Neuronal stem cell (in vitro differentiated cells): ENCODE measurements at regions not wholly inside any gene's neighbourhood (a gene's known extent, or its start where the extent isn't known, plus 50 kb on each side); places are given as distances from the start of the nearest gene placed in this dataset.

Experiments used
- DNase-seq: peaks from one replicate; pipeline ENCODE4 v3.0.0-alpha.2; 2013; ENCODE audit warnings: low spot score
- H2AFZ ChIP-seq: one replicate; pipeline ENCODE4 v1.6.1; 2013; ENCODE audit warnings: mild to moderate bottlenecking, low read length, inconsistent platforms
- H2AK5ac ChIP-seq: 2 replicates; pipeline ENCODE4 v1.6.1; 2013; ENCODE audit warnings: low read depth, mild to moderate bottlenecking, inconsistent platforms, low read length, moderate library complexity, mixed read lengths
- H2BK120ac ChIP-seq: 2 replicates; pipeline ENCODE4 v1.6.1; 2013; ENCODE audit warnings: low read depth, mild to moderate bottlenecking, inconsistent platforms, low read length, moderate library complexity, mixed read lengths
- H2BK12ac ChIP-seq: one replicate; pipeline ENCODE4 v1.6.1; 2013; ENCODE audit warnings: low read length, inconsistent platforms
- H2BK15ac ChIP-seq: 2 replicates; pipeline ENCODE4 v1.6.1; 2013; ENCODE audit warnings: mild to moderate bottlenecking, low read length, inconsistent platforms, mixed read lengths
- H2BK5ac ChIP-seq: one replicate; pipeline ENCODE4 v1.6.1; 2013; ENCODE audit warnings: inconsistent platforms, mild to moderate bottlenecking, low read length, moderate library complexity
- H3K14ac ChIP-seq: one replicate; pipeline ENCODE4 v1.6.1; 2013; ENCODE audit warnings: low read length, inconsistent platforms
- H3K18ac ChIP-seq: 2 replicates; pipeline ENCODE4 v1.6.1; 2013; ENCODE audit warnings: low read length, inconsistent platforms
- H3K23ac ChIP-seq: 2 replicates; pipeline ENCODE4 v1.6.1; 2013; ENCODE audit warnings: low read depth, mild to moderate bottlenecking, mixed read lengths, low read length, inconsistent platforms; ENCODE audit not compliant: poor library complexity
- H3K27ac ChIP-seq: replicated peaks from 3 replicates; pipeline ENCODE4 v1.5.1; 2013; ENCODE audit warnings: low read length, inconsistent platforms
- H3K27me3 ChIP-seq, 3 experiments: 2 replicates each; pipeline ENCODE4 v1.6.1; 2013; ENCODE audit warnings: low read length in 3 of 3, mild to moderate bottlenecking in 2 of 3, inconsistent platforms in 1 of 3, low read depth in 1 of 3, mixed read lengths in 1 of 3, moderate library complexity in 1 of 3; ENCODE audit not compliant: control insufficient read depth in 3 of 3, insufficient read depth in 3 of 3
- H3K36me3 ChIP-seq, 2 donors: replicated peaks in 1 of 2; 2 replicates each; pipeline ENCODE4 v1.6.1; 2013; ENCODE audit warnings: low read length in 2 of 2; ENCODE audit not compliant: control insufficient read depth in 2 of 2, insufficient read depth in 2 of 2
- H3K4ac ChIP-seq: 2 replicates; pipeline ENCODE4 v1.6.1; 2013; ENCODE audit warnings: inconsistent platforms, mild to moderate bottlenecking, low read length, moderate library complexity
- H3K4me1 ChIP-seq, 2 donors: 1 replicate in 1 of 2; 2 replicates in 1 of 2; pipeline ENCODE4 v1.6.1; 2013; ENCODE audit warnings: low read length in 2 of 2, low read depth in 1 of 2; ENCODE audit not compliant: control insufficient read depth in 2 of 2, insufficient read depth in 1 of 2
- H3K4me2 ChIP-seq: one replicate; pipeline ENCODE4 v1.6.1; 2013; ENCODE audit warnings: mild to moderate bottlenecking, low read length, inconsistent platforms; ENCODE audit not compliant: insufficient read depth, poor library complexity, severe bottlenecking
- H3K4me3 ChIP-seq, 2 donors: 2 replicates each; pipeline ENCODE4 v1.5.1; 2013; ENCODE audit warnings: low read length in 2 of 2, mild to moderate bottlenecking in 2 of 2, inconsistent platforms in 1 of 2, moderate library complexity in 1 of 2
- H3K79me1 ChIP-seq: one replicate; pipeline ENCODE4 v1.6.1; 2013; ENCODE audit warnings: low read depth, mild to moderate bottlenecking, inconsistent platforms, low read length, moderate library complexity
- H3K9ac ChIP-seq: one replicate; pipeline ENCODE4 v1.6.1; 2013; ENCODE audit warnings: mild to moderate bottlenecking, low read depth, low read length, inconsistent platforms; ENCODE audit not compliant: poor library complexity
- H3K9me3 ChIP-seq, 2 donors: replicated peaks in 1 of 2; 2 replicates each; pipeline versions ENCODE3 to v1.6.1; 2013; ENCODE audit warnings: low read length in 2 of 2, mild to moderate bottlenecking in 2 of 2, inconsistent platforms in 1 of 2, low read depth in 1 of 2, mixed read lengths in 1 of 2, moderate library complexity in 1 of 2; ENCODE audit not compliant: control insufficient read depth in 2 of 2, insufficient read depth in 1 of 2
- H4K8ac ChIP-seq: one replicate; pipeline ENCODE4 v1.6.1; 2013; ENCODE audit warnings: low read depth, mild to moderate bottlenecking, inconsistent platforms, low read length, moderate library complexity
- H4K91ac ChIP-seq: one replicate; pipeline ENCODE4 v1.6.1; 2013; ENCODE audit warnings: low read length, low read depth, mild to moderate bottlenecking, inconsistent platforms; ENCODE audit not compliant: poor library complexity
- WGBS, 2 donors: extraction: QIAGEN DNeasy Blood & Tissue Kit; methylation state at CpG; one replicate each; pipeline ENCODE4 v1.1.7; 2013; ENCODE audit warnings: missing lambda C conversion rate in 2 of 2, mixed read lengths in 1 of 2; ENCODE audit not compliant: insufficient read length in 2 of 2, insufficient replicate concordance in 1 of 2; ENCODE audit errors: extremely low coverage in 2 of 2; 5-methylcytosine and 5-hydroxymethylcytosine counted together

DNA sequence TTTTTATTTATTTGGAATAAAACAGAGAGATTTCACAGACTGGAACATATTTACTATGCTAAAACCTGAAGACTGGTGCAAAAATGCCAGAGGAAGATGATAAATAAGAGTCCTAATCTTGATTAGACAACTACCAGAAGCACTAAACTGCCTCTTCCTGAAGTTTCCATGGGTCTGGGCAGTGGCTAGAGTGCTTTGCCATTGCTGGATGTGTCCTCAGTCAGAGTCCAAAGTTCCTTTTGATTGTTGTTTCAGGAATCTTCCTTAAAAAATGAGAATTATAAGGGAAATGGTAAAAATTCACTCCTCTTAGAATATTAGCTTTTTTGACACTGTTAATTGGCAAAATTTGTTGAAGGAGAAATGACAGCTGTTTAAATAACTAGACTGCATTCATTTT lies 86.3 kb upstream of the AHR start:
- DNase-seq = no peak
- H3K23ac ChIP-seq = no peak overlapping the region
- no peak overlapping the region for H2AFZ ChIP-seq
- no peak overlapping the region for H2BK120ac ChIP-seq
- peaks cover 0 to 8% of the 10 kb centered on the region in 2 donors for H3K9me3 ChIP-seq
- H3K36me3 ChIP-seq = no peaks in the 10 kb centered on the region
- no peak overlapping the region for H2AK5ac ChIP-seq
- no peak overlapping the region for H2BK5ac ChIP-seq
- H3K79me1 ChIP-seq = no peaks in the 10 kb centered on the region
- no peak overlapping the region for H3K4me3 ChIP-seq
- H3K18ac ChIP-seq = no peak overlapping the region
- H3K14ac ChIP-seq = no peak overlapping the region
- H2BK12ac ChIP-seq = no peak overlapping the region
- H2BK15ac ChIP-seq = no peak overlapping the region
- no peaks in the 10 kb centered on the region for H3K27me3 ChIP-seq
- no peak overlapping the region for H3K27ac ChIP-seq
- no peak overlapping the region for H4K8ac ChIP-seq
- no peak overlapping the region for H3K4ac ChIP-seq
- H3K4me1 ChIP-seq = no peaks in the 10 kb centered on the region
- no peak overlapping the region for H3K9ac ChIP-seq
- no peak overlapping the region for H4K91ac ChIP-seq
- no peak overlapping the region for H3K4me2 ChIP-seq

DNA sequence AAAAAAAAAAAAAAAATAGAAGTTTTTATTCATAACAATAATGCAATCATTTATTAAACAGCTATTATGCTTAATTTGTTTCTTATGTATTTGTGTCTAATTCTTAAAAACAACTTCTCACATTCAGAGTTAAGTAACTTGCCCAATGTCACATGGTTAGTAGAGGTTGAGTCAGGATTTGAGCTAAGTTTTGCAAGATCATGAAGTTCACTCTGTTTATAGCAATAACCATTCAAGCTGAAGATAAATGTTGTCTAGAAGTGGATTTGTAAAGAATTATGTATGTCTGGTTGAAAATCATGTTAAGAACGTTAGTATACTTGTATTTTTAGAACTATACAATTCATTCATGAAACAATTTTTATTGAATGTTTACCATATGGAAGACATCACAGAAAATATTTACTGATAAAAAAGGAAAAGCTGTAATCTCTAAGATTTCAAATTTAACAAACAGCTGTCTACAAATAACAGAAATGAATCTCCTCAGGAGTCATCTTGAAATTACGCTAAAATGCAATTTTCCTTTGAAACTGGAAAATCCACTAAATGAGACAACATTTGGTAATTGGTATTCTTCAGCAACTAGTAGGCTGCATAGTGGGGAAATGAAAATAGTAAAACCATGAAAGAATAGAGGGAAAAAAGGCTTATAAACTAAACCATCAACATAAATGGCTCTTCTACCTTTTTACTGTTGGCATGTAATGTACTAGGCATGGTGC lies 70.5 kb upstream of the AHR start:
- no peak overlapping the region for H3K4ac ChIP-seq
- H2AFZ ChIP-seq = no peak overlapping the region
- H3K4me1 ChIP-seq = no peaks in the 10 kb centered on the region
- H3K27ac ChIP-seq = no peak overlapping the region
- no peak for DNase-seq
- no peak overlapping the region for H2BK15ac ChIP-seq
- no peak overlapping the region for H2BK120ac ChIP-seq
- H2BK12ac ChIP-seq = no peak overlapping the region
- no CpG with 5 or more reads among the region's 2 CpGs for WGBS, 2 donors
- H4K91ac ChIP-seq = no peak overlapping the region
- no peak overlapping the region for H3K9ac ChIP-seq
- no peak overlapping the region for H2BK5ac ChIP-seq
- no peaks in the 10 kb centered on the region for H3K9me3 ChIP-seq
- H3K79me1 ChIP-seq = no peaks in the 10 kb centered on the region
- H3K18ac ChIP-seq = no peak overlapping the region
- H3K14ac ChIP-seq = no peak overlapping the region
- no peak overlapping the region for H3K4me3 ChIP-seq
- no peak overlapping the region for H4K8ac ChIP-seq
- no peaks in the 10 kb centered on the region for H3K36me3 ChIP-seq
- H3K27me3 ChIP-seq = no peaks in the 10 kb centered on the region
- H3K23ac ChIP-seq = no peak overlapping the region
- no peak overlapping the region for H2AK5ac ChIP-seq
- H3K4me2 ChIP-seq = no peak overlapping the region

DNA sequence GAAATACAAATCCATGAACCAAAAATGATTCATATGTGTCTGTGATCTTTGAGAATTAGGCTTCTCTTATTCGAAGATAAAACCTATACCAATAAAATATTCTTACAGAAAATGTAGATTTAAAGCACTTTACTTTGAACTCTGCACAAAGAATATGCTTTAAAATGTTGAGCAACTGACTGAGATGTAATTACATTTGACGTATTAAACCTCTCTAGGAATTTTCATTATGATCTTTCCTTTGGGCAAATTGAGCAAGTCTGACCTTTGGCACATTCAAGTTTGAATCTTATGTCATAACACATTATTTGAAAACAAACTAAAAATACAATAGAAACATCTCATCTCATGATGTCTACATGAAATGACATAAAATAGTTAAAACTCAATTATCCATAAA lies 69.2 kb upstream of the AHR start:
- Histone ChIP-seq H3K4me3 (no peak overlapping the region), H3K4me2 (no peak overlapping the region), H4K91ac (no peak overlapping the region), H2AK5ac (no peak overlapping the region), H3K4me1 (no peaks in the 10 kb centered on the region), H2BK12ac (no peak overlapping the region), H3K27ac (no peak overlapping the region), H2BK15ac (no peak overlapping the region), H3K4ac (no peak overlapping the region), H3K9me3 (no peaks in the 10 kb centered on the region), H3K18ac (no peak overlapping the region), H3K79me1 (no peaks in the 10 kb centered on the region), H2BK120ac (no peak overlapping the region), H2BK5ac (no peak overlapping the region), H3K27me3 (no peaks in the 10 kb centered on the region), H2AFZ (no peak overlapping the region), H3K23ac (no peak overlapping the region), H3K14ac (no peak overlapping the region), H3K36me3 (no peaks in the 10 kb centered on the region), H4K8ac (no peak overlapping the region), H3K9ac (no peak overlapping the region)
- no CpG with 5 or more reads among the region's 2 CpGs for whole genome bisulfite sequencing, 2 donors
- no peak for DNase-seq

DNA sequence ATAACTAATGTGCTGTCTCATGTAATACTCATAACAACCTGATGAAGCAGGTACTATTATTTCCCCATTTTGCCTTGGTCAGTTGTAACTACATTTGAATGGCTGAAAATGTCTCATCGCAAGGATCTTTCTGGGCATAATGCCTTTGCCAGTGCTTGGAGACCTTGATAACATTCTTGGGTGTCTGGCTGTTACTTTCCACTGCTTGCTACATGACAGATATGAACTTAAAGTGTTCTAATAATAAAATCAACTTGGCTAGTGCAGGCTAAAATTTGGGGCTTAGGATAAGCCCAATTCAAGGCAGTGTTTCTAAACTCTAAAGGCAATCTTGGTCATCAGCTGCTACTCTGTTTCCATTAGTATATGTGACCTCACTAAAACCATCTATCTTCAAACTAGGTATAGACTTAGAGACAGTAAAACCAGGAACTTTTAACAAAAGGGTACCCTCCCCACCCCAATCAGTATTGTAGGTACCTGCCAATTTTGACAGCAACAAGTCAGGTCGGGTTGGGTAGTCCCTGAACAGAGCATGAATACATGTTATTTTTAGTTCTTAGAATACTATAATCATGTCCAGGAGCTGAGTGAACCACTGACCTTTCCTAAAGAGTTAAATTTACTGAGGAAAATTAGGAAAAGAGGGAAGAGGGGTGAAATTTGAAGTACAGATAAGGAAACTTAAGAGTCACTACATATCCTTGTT lies 68.2 kb upstream of the AHR start:
- Histone ChIP-seq H4K91ac (no peak overlapping the region), H3K27ac (no peak overlapping the region), H3K4me2 (no peak overlapping the region), H3K9ac (no peak overlapping the region), H2BK12ac (no peak overlapping the region), H3K23ac (no peak overlapping the region), H3K4ac (no peak overlapping the region), H2BK120ac (no peak overlapping the region), H3K4me1 (no peaks in the 10 kb centered on the region), H4K8ac (no peak overlapping the region), H3K36me3 (no peaks in the 10 kb centered on the region), H3K4me3 (no peak overlapping the region), H3K9me3 (no peaks in the 10 kb centered on the region), H3K14ac (no peak overlapping the region), H3K18ac (no peak overlapping the region), H2AK5ac (no peak overlapping the region), H2AFZ (no peak overlapping the region), H3K27me3 (no peaks in the 10 kb centered on the region), H2BK5ac (no peak overlapping the region), H2BK15ac (no peak overlapping the region), H3K79me1 (no peaks in the 10 kb centered on the region)
- DNase-seq = no peak
- WGBS, 2 donors = no CpG with 5 or more reads among the region's 2 CpGs
